ENCODE measurements at regions not wholly inside any gene's neighbourhood (a gene's known extent, or its start where the extent isn't known, plus 50 kb on each side); places are given as distances from the start of the nearest gene placed in this dataset.

GRCh38 chr7:117982071-117983055, 109.1 kb upstream of the CTTNBP2 start:
- no peak for DNase-seq (ENCODE audit: low read depth)
- no peak overlapping the region for H3K4me3 ChIP-seq (ENCODE audit: control insufficient read depth, low read depth, low read length)
- no peak for TF ChIP-seq CTCF (conservative IDR thresholded peaks at IDR 0.05; ENCODE audit: control insufficient read depth, insufficient read depth, low read depth, low read length)

- H3K4me3 ChIP-seq (ENCODE audit: control insufficient read depth, low read depth, low read length): no peak overlapping the region
- TF ChIP-seq CTCF (conservative IDR thresholded peaks at IDR 0.05; ENCODE audit: control insufficient read depth, insufficient read depth, low read depth, low read length): no peak
- DNase-seq (ENCODE audit: low read depth): no peak
Measured at GRCh38 chr7:117986645-117987269, 113.5 kb upstream of the CTTNBP2 start.

- no peak for TF ChIP-seq CTCF (conservative IDR thresholded peaks at IDR 0.05; ENCODE audit: control insufficient read depth, insufficient read depth, low read depth, low read length)
- no peak overlapping the region for H3K4me3 ChIP-seq (ENCODE audit: control insufficient read depth, low read depth, low read length)
- no peak for DNase-seq (ENCODE audit: low read depth)
Measured at GRCh38 chr7:117990834-117991233, 117.6 kb upstream of the CTTNBP2 start.

GRCh38 chr7:117992635-117993376, 119.6 kb upstream of the CTTNBP2 start:
- no peak for TF ChIP-seq CTCF (conservative IDR thresholded peaks at IDR 0.05; ENCODE audit: control insufficient read depth, insufficient read depth, low read depth, low read length)
- DNase-seq (ENCODE audit: low read depth): no peak
- no peak overlapping the region for H3K4me3 ChIP-seq (ENCODE audit: control insufficient read depth, low read depth, low read length)

- peak; percentile 30 for DNase-seq (ENCODE audit: low read depth)
- TF ChIP-seq CTCF (conservative IDR thresholded peaks at IDR 0.05; ENCODE audit: control insufficient read depth, insufficient read depth, low read depth, low read length): peak; percentile 44
- H3K4me3 ChIP-seq (ENCODE audit: control insufficient read depth, low read depth, low read length): no peak overlapping the region
Measured at GRCh38 chr7:117993377-117994003, 120.2 kb upstream of the CTTNBP2 start.

Measured in fibroblast of mammary gland (primary cell).